NCI-H2029 treated with DMSO at 0.1 percent for 48 hours (cell line): ENCODE measurements at regions not wholly inside any gene's neighbourhood (a gene's known extent, or its start where the extent isn't known, plus 50 kb on each side); places are given as distances from the start of the nearest gene placed in this dataset.

ENCODE experiments used
- DNase-seq: peaks from one replicate; lab custom pipeline; 2025; lab: John Stamatoyannopoulos, UW

DNA sequence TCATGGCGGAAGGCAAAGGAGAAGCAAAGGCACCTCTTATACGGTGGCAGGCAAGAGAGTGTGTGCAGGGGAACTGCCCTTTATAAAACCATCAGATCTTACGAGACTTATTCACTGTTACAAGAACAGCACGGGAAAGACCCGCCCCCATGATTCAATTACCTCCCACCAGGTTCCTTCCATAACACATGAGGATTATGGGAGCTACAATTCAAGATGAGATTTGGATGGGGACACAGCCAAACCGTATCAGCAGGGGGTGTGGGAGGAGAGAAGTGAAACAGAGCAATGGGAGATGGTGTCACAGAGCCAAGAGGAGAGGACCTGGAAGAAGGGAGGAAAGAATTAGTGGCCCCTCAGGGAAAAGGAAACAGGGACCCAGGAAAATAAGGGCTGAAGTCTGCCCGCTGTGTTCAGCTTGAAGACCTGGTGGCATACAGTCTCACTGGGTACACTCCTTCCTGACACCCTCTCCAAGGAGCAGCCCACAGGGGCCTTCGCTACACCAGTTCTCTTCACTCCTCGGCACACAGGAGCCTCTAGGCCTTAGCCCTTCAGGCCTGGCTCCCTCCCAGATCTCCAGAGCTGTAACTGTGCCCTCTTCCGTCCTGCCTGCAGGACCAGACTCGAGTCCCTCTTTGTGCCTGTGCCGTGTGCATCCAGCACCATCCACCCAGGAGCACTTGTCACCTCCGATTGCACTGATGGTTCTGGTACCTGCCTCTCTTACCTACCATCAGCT lies 262.1 kb downstream of the EIPR1 start:
- no peak for DNase-seq

DNA sequence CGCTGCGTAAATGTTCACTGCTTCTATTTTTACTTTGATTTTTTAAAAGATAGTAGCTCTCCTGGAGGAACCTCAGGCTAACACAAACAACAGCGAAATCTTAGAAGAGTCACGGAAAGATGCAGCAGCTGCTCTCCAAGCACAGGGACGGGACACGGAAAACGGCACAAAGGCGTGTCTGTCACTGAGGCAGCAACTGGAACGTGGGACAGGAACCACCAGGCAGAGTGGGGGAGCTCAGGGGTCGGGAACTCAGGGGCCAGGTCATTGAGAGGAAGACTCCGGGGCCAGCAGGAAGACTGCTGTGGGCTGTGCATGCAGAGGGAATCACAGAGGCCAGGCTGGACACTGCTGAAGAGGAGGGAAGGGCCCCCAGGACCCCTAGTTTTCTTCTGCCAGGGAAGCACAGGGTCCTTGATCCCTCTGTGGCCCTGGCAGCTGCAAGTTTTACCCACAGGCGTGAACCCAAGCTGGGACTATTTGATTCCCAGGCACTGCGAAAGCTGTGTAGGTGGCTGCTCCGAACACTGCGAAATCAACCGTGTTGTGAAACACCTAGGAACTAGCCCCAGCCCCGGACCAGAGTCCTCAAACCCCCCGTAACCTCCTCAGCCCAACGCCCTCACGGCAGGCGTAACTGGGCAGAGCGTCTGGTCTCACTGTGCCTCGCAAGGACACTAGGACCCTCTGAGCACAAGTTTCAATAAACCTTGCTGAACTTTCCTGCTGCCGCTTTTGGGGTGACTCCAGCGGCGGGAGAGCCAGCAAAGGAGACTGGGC lies 263.0 kb downstream of the EIPR1 start:
- DNase-seq: no peak

DNA sequence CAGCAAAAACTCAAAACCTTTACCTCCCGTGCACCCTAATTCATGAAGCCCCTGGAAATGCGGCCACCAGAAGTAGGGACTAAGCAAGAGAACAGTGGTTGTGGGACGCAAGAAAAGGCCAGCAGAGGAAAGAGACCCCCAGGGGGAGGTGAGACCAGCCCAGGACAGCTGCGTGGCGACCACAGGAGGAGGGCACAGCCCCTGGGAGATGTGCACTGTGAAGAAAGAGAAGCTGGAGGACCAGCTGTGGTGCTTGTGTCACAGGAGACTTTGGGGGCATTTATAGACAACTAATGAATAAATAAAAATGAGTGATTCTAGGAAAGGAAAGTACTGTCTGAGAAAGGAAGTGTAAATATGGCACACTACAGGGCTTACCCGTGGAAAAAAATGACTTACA lies 263.8 kb downstream of the EIPR1 start:
- no peak for DNase-seq

DNA sequence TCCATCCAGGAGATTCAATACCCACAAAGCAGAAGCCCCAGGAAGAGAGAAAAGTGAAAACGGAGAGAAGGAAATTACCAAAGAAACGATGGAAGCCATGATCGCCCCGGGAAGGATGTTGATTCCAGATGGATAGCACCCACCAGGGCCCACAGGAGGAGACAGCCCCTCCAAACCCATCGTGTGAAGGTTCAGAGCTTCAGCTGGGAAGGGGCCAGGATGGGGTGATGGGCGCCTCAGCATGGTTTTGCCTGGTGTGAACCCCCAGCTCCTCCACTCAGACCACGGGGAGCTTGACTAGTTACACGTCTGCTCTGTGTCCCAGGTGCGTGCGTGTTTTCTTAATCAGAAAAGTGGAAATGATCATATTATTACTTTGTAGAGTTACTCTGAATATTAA lies 264.5 kb downstream of the EIPR1 start:
- no peak for DNase-seq

DNA sequence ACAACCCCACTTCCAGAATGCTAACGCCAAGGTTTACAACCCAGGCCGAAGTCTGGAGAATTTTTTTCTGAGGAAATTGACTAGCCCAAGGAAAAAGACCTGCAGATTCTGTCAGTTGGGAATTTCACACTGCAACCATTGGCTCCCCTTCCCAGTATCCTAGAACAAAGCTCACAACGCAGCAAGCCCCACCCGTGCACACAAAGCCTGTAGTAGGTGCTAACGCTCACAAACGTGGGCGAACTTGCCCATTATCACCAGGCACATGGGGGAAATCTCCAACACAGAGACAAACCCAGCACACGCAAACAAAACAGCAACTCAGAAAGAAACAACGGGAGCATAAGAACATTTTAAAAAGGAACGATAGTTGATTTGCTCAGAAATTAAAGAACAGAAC lies 265.1 kb downstream of the EIPR1 start:
- DNase-seq: no peak

DNA sequence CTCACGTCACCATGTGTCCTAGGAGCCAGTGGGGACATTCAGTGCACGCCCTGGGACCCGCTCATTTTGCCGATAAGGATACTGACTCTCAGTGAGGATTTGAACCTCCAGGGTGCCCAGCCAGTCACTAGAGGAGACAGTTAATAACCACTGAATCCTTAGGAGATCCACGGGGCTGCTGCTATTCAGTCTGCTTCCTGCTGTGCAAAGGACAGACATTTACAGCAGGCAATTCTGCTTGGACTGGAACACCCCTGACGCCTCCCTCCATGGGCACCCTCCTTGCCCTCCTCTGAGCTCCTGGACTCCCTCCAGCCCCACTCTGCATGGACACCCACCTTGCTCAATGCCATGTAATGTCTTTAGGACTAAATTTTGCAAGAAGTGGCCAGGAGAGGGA lies 265.5 kb downstream of the EIPR1 start:
- DNase-seq: no peak

DNA sequence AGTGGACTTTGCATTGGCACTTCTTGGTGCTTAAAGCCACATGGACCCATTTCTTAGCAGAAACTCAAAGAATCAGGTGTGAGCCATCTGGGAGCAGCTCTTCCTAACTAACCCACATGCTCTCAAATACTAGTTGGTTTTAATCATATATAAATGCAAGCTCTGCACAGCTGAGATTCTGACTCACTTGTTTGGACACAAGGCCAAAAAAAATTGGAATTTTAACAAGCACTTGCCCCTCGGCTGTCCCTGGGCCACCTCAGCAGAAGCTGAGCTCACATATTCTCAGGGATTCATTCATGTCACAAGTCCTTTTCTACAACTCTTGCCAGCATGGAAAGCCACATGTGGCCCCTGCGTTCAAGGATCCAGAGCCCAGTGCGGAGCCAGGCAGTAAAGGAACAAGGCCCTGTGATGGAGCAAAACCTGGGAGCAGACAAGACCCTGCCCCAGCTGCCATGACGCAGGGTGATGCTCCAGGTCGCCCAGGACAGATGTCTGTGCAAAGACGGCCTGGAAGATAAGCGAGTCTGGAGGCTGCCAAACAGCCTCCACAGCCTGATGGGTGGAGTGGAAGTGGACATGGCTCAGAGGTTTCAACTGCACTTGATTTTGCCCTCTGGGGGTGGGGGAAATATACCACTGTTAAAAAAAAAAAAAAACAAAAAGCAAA lies 266.5 kb downstream of the EIPR1 start:
- no peak for DNase-seq

DNA sequence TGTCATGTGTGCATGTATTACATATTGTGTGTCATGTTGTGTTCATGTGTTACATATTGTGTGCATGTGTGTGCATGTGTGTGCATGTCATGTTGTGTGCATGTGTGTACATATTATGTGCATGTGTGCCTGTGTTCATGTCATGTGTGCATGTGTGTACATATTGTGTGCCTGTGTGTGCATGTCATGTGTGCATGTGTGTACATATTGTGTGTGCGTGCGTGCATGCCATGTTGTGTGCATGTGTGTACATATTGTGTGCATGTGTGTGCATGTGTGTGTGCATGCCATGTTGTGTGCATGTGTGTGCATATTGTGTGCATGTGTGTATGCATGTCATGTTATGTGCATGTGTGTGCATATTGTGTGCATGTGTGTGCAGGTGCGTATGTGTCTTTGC lies 267.1 kb downstream of the EIPR1 start:
- no peak for DNase-seq

DNA sequence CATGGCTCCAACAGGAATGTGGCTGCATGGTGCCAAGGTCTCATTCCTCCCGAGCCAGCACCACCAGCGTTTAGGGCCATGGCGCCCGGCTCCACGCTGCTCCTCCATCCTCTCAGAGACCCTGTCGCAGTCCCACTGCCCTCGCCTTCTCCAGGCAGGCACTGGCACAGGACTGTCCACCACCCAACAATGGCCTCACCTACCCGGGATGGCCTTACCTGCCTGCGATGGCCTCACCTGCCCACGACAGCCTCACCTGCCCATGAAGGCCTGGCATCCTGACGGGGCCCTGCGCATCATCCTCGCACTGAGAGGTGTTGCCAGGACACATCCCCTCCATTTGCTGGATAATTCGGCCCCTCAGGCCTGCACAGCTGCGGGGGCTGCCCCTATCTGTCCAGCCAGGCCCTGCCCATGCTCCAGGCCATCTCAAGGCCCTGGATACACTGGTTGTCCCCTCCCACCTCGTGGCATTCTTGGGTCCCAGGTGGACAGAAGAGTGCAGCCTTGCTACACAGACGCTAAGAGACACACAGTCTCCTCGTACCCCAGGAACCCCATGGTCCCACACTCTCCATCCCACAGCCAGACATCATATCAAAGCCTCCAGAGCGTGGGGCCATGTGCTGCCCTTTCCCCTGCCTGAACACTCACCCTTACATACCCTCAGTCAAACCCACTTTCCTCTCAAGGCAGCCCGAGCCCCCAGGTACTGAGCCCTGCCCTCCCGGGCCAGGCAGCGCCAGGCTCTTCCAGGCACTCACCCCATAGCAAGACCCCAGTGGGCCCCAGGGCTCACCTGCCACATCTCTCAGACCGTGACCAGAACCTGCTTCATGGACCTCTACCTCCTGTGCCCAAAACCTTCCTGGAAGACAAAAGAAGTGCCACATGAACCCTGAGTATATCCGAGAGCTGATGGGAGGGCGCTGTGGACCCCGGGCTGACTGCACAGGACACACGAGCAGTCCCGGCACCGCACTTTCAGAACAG lies 268.6 kb downstream of the EIPR1 start:
- DNase-seq: no peak

DNA sequence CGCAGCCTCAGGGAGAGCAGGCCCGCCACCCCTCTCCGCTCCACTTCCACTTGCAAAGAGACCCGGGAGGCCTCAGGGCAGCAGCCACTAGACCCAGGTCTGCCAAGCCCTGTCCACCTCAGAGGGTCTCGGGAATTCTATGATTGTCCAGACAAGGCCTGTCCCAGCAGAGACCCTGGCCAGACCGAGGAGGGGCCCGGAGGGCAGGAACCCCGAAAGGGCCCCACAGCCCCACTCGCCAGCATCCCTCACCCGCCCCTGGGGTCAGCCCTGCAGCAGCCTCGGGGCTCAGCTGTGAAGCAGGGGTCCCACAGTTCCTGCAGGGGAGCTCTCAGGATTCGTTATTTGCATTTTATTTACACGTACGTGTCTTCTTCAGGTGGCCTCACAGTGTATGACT lies 269.5 kb downstream of the EIPR1 start:
- no peak for DNase-seq

DNA sequence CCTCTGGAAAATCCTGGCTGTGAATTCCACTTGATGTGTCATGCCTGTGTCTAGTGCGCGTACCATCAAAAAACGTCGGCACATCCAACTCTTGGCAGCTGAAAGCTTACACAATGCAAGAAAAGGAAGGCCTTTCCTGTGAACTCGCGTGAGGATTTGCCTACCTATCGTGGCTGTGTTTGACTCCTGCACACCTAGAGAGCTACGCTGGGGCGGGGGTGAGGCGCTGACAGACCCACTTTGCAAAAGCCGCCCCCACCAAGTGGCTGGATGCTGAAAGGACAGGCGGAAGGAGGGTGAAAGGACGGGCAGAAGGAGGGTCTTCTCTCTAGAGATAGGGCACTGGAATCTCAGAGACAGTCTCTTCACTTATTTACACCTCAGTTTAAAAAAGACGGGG lies 270.1 kb downstream of the EIPR1 start:
- no peak for DNase-seq

DNA sequence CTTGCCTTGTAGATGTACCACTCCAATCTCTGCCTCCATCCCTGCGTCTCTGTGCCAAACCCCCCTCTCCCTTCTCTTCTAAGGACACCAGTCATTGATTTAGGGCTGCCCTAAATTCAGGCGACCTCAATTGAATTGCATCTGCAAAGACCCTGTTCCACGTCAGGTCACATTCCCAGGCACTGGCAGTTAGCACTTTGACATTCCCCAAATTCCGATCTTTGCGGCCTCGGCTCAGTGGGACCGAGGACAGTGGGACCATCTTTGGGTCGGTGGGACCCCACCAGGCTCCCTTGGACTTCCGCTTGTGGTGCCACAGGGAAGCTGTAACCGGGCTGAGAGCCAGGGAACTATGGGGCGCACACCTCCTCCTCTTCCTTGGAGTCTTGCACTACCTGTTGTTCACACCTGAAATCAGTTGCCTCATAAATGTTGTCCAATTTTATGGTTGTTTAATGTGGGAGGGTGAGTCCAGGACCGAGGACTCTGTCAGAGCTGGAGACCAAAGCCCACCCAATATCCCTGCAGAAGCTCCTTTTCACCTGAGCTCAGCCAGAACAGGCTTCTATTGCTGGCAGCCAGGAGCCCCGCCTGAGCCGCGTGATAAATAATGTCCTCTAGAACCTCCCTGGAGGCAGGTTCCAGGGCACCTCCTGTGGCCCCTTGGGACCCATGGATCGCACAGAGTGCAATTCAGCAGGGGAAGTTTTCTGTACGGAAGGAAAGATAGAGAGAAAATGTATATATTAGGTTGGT lies 271.6 kb downstream of the EIPR1 start:
- DNase-seq: no peak

DNA sequence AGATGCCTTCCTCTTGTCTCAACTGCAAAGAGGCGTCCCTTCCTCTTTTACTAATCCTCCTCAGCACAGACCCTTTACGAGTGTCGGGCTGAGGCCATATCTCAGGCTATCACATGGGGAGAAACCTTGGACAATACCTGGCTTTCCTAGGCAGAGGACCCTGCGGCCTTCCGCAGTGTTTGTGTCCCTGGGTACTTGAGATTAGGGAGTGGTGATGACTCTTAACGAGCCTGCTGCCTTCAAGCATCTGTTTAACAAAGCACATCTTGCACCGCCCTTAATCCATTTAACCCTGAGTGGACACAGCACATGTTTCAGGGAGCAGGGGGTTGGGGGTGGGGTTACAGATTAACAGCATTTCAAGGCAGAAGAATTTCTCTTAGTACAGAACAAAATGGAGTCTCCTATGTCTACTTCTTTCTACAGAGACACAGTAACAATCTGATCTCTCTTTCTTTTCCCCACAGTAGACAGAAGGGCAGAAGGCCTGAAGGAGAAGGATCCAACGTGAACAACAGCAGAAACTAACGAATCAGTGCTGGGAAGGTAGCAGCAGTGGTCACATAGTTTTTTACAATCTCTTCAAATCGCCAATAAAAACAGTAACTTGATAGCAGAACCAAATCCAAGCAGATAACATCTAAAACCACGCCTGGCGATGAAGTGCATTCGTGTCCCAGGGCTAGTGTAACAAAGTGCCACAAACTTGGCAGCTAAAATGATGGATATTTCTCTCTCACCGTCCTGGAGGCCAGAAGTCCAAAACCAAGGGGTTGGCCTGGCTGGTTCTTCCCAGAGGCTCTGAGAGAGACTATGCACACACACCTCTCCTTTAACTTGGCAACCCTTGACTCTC lies 272.4 kb downstream of the EIPR1 start:
- peak; percentile 16 for DNase-seq

DNA sequence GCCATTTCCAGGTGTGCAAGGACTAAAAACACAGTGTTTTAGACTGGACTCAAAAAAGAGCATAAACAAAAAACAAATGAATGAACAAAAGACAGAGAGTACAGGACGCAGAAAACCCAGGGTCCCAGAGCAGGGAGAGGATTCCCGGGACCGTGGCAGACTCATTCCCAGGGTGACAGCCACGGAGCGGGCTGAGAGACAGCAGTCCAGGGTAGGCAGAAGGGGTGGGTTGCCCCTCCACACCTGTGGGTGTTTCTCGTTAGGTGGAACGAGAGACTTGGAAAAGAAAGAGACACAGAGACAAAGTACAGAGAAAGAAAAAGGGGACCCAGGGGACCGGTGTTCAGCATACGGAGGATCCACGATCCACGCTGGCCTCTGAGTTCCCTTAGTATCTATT lies 273.4 kb downstream of the EIPR1 start:
- no peak for DNase-seq

DNA sequence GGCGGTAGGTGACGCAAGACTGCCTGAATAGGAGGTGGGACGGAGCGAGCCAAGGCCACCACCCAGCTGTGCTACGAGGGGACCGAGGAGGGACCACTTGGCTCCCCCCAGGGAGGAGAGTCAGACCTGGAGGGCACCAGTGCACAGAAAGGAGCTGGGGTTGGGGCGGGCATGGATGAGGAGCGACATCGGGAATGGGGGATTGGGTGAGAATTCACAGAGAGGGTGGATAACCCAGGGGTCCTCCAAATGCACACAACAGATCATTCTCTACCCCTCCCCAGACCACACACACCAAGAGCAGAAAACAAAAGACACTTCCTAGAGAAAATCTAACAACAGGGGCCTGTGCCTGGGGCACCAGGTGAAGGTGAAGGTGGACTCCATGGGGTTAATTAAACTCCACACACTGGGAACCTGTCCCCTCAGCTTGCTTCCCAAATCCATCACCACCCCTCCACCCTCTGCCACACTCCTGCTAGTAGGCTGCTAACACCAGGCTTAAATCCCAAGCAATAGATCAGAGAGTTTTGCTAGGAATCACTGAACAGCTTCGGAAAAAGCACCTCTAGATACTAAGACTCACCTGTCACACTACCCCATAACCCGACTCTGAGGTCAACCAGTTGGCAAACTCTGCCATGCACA lies 274.6 kb downstream of the EIPR1 start:
- DNase-seq: no peak

DNA sequence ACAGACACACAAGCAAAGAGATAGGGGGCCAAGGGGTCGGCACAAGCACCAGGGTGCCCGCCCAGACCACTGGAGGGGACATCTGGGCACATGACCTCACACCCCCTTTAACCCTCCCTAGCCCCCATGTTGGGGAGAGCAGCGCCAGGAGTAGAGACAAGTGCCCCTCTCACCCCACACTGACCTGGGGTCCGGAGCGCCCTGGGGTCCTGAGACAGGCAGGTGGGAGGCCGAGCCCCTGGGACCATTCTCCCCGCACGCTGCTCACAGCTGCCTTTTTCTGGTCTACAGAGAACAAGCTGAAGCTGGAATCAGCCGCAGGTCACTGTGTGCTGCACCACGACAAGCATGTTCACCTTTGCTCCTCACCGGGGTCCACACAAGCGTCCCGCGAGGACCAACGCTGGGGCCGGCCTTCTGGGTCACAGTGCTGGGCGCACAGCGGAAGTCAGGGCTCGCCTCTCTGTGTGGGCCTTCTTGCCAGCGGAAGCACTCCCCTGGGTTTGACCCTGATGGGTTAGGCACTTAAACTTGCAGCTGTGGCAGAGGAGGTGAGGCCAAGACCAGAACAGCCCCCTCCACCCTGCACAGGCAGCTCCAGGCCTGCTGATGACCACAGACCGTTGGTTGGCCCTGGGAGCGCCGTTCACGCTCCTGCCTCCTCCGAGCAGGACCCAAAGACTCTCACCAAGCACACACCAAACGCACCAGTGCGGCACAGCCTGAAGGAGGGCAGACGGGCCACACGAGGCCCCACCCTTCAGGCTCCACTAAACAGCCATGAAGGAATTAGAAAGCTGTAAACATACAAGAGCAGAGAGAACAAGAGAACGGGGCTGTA lies 275.3 kb downstream of the EIPR1 start:
- no peak for DNase-seq

DNA sequence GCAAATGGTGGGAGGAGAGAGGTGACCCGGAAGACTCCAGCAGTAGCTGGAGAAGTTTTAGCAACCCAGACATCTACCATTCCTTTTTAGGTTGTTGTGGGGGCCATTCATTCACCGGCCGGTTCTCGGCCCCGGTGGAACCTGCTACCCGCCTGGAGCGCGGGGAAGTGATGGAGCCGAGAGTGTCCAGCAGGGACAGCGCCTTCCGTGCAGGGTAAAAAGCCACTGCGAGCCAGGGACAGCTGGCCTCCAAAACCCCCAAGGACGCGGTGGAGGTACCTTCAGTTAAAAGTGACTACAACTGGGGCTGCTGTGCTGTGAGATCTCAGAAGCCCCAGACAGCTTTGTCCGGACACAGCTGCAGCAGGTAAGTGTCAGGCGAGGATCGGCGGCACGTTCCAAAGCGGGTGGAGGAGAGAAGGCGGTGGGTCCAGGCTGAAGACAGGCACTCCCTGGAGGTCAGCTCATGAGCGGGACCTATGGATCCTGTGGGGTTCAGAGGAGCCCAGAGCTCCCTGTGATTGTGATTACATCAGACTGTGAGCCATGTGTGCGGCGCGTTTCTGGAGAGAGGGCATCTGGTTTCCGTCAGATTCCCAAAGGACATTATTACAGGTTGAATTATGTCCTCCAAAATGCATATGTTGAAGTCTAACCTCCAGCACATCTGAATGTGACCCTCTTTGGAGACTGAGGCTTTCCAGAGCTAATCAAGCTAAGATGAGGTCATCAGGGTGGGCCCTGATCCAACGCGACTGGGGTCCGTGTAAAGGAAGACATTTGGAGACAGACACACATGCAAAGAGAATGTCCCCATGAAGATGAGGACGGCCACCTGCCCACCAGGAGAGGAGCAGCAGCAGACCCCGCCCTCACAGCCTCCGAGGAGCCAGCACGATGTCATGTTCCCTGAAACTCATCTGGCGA lies 276.3 kb downstream of the EIPR1 start:
- DNase-seq: no peak

DNA sequence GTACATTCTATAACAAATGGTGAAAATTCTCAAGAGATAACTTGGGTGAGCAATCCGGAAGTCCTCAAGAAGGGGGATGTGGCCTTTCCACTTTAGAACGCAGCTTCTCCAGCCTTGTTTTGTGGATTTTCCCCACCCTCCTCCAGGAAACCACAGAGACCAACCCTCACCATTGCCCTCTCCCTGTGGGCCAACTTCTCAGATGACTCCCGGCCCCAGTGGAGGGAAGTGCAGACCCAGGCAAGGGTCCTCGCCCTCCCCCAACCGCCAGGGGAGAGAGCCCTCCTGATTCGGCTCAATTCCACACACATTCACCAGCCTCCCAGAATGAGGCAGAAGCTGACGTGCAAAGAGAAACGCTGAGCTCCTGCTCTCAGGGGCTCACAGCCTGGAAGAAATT lies 277.2 kb downstream of the EIPR1 start:
- no peak for DNase-seq
